ENCODE measurements at regions not wholly inside any gene's neighbourhood (a gene's known extent, or its start where the extent isn't known, plus 50 kb on each side); places are given as distances from the start of the nearest gene placed in this dataset.

DNA sequence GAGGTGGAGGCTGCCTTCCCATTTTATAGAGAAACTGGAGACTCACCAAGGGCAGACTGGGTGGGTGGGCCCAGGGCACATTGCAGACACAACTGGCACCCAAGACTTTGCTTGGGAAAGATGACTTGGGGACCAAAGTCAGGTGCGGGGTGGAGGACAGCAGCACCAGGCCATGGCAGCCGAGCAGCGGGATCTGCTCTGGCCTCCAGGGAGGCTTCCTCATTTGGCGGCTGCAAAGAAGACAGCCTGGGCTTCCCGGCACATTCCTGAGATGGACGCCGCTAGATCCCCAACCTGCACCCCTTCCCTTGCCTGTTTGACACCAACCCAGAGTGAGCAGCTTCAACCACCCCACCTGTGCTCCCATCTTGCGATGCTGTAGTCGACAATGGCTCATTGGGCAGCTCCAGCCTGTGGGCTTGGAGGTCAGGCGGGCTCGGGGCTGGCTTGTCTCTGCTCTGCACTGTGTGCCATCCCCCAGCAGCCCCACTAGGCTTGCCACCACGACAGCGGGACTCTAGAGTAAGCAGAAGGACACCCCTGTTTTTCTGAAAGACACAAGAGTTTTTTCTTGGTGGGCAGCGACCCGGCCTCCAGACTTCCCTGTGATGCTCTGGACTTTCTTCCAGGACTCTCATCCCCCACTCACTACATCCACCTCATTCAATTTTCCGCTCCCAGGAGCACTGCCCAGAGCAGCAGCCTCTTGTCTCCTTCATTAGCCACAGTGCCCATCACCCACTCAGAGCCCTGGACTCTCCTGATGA lies 184.9 kb upstream of the CST7 start:
- TF ChIP-seq, protein P1, sequence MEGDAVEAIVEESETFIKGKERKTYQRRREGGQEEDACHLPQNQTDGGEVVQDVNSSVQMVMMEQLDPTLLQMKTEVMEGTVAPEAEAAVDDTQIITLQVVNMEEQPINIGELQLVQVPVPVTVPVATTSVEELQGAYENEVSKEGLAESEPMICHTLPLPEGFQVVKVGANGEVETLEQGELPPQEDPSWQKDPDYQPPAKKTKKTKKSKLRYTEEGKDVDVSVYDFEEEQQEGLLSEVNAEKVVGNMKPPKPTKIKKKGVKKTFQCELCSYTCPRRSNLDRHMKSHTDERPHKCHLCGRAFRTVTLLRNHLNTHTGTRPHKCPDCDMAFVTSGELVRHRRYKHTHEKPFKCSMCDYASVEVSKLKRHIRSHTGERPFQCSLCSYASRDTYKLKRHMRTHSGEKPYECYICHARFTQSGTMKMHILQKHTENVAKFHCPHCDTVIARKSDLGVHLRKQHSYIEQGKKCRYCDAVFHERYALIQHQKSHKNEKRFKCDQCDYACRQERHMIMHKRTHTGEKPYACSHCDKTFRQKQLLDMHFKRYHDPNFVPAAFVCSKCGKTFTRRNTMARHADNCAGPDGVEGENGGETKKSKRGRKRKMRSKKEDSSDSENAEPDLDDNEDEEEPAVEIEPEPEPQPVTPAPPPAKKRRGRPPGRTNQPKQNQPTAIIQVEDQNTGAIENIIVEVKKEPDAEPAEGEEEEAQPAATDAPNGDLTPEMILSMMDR (IDR thresholded peaks at IDR 0.05; ENCODE audit: low read depth, low read length) = no peak
- no peak overlapping the region for H3K4me3 ChIP-seq (replicated peaks in 1 of 2; ENCODE audit: low read depth in 2 of 2, low read length in 2 of 2)
- no peak for DNase-seq (ENCODE audit: low read depth in 2 of 2)

DNA sequence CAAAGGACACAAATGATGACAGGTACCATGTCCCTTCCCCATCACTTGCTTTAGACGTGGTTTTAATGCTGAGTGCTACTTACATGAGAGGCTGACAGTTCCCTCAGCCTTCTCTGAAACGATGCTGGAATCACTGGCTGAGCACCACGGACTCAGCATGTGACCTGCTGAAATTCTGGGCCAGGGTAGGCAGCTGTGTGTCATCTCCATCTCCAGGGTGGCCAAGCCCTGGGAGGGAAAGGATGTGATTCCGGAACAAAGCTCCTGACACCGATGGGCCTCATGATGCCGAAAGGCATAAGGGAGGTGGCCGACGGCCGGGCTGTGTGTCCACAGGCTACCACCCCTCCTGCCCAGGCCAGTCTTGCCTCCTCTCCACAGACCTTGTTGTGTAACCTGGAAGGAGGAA lies 184.3 kb upstream of the CST7 start:
- TF ChIP-seq, protein P1 (IDR thresholded peaks at IDR 0.05; ENCODE audit: low read depth, low read length) = no peak
- no peak overlapping the region for H3K4me3 ChIP-seq (replicated peaks in 1 of 2; ENCODE audit: low read depth in 2 of 2, low read length in 2 of 2)
- DNase-seq (ENCODE audit: low read depth in 2 of 2) = no peak

DNA sequence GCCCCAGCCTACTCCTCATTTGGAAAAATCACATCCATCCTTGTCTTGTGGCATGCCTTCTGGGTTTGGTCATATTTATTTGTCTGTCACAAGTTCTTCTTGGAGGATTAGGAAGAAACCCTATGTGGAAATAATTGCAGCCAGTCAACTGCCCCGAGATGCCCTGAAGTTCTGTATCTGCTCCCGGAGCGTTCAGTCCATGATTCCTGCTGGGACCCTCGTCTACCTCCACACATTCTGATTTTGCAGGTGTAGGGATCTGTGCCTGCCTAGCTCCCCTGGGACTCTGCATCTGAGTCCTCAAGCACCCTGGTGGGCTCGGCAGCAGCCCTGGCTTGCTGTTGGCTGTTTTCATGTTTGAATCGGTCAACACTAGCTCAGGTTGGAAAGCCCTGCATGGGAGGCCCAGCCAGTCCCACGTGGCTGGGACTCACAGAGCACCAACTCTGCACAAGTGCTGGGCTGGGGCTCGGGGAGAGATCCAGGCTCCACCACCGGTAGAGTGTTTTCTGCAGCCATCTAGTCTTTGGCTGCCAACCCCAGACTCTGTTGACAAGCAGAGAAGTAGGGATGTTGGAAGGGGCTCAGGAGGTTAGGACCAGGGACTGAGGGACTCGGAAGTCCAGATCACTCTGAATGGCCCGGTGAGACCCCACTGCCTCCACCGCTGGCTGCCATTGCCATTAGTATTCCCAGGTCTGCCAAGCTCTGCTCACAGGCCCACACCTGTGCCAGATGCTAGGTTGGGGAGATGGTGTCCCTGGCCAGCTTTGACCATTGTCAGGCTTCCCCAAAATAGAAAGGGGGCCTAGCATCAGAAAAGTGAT lies 183.5 kb upstream of the CST7 start:
- TF ChIP-seq, protein P1 (IDR thresholded peaks at IDR 0.05; ENCODE audit: low read depth, low read length) = no peak
- no peak overlapping the region for H3K4me3 ChIP-seq (replicated peaks in 1 of 2; ENCODE audit: low read depth in 2 of 2, low read length in 2 of 2)
- no peak for DNase-seq (ENCODE audit: low read depth in 2 of 2)

DNA sequence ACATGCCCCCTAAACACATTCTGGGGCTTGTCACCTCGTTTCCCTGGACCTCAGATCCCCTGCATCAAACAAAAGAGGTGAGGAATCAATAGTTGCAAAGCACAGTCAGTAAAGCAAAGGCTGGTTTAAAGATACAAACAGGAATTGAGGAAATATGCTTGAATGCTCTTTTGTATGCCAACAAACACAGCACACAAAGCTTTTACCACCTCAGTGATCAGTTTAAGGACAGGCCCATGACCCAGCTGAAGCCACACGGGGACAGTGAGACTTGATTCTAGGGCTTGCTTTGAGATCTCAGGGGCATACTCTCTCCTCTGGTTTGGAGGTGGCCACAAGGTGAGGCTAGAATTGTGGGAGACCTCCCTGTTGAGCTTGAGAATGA lies 182.9 kb upstream of the CST7 start:
- no peak for DNase-seq (ENCODE audit: low read depth in 2 of 2)
- TF ChIP-seq, protein P1 (IDR thresholded peaks at IDR 0.05; ENCODE audit: low read depth, low read length) = no peak
- H3K4me3 ChIP-seq (replicated peaks in 1 of 2; ENCODE audit: low read depth in 2 of 2, low read length in 2 of 2) = no peak overlapping the region

DNA sequence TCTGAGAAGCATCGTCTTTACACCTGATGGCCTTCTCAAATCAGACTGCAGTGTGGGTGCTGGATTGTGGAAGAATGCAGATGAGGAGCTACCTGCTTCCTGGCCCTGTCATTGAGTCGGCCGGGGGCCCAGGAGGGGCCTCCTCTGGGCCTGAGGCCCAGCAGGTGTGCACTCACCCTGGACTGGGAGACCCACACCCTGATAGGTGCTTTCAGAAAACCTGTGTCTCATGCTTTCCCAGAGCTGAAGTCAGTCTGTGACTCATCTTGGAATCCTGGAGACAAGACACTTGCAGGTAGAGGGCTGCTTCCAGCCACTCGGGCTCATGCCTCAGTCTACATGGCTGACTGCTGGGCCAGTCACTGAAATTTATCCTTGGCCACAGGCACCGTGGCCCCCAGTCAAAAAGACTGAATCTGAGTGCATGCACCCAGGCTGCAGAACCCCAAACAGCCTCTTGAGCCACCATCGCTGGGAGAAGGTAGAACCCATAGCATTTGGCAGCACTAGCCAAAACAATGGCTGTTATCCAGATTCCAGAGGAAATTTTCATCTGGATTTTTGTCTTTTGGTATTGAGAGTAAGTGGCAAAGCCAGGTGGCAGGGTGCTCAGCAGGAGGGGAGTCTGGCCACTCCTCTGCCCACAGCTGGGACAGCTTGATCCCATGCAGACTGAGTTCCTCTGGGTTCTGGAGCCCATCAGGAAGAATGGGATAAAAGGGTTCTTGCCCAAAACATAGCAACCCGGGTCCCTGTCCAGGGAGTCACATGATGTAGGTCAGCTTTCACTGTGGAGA lies 182.0 kb upstream of the CST7 start:
- TF ChIP-seq, protein P1 (IDR thresholded peaks at IDR 0.05; ENCODE audit: low read depth, low read length) = no peak
- DNase-seq (ENCODE audit: low read depth in 2 of 2) = no peak
- H3K4me3 ChIP-seq (replicated peaks in 1 of 2; ENCODE audit: low read depth in 2 of 2, low read length in 2 of 2) = no peak overlapping the region

DNA sequence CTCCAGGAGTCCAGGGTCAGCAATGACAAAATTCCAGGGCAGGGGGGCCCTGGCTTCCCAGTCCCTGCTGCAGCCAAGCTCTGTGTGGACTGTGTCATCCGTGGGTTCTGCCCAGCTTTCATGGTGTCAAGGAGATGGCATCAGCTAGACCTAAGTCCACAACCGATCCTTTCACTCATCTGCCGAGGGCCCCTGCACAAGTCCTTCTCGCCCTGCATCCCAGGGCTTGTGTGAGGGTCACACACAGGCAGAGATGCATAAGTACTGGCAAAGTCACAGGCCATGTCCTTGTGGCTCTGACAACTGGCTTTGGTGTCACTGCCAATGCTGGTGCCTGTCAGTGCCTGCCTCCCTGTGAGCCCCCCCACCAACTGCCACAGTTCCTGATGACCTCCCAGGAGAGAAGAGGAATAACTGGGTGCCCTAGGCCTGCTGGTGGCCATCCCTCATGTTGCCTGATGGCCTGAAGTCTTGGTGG lies 181.4 kb upstream of the CST7 start:
- H3K4me3 ChIP-seq (replicated peaks in 1 of 2; ENCODE audit: low read depth in 2 of 2, low read length in 2 of 2) = no peak overlapping the region
- TF ChIP-seq, protein P1 (IDR thresholded peaks at IDR 0.05; ENCODE audit: low read depth, low read length) = no peak
- DNase-seq (ENCODE audit: low read depth in 2 of 2) = no peak

All from cardiac fibroblast (primary cell).